ENCODE measurements at regions not wholly inside any gene's neighbourhood (a gene's known extent, or its start where the extent isn't known, plus 50 kb on each side); places are given as distances from the start of the nearest gene placed in this dataset.

DNA sequence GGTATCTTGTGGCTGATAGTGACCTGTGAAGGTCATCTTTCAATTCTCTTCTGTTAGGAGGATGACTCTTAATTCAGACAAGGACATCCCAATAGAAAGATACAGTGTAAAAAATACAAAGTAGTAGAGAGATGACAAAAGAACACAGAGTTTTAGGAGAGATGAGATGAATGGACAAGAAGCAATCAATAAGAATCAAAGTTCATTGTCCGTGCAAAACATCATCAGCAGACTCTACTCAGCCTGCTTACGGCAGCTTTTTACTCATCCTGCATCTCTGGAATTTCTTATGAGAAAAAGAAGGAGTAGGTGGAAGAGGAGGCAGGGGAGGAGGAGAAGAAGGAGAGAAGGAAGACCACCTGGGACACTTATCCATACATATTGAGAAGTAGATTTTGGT, 2131.7 kb downstream of the ARAP2 start:
- H3K9me3 Mint-ChIP-seq = no peaks in the 10 kb centered on the region
- no peak overlapping the region for H3K27ac ChIP-seq

DNA sequence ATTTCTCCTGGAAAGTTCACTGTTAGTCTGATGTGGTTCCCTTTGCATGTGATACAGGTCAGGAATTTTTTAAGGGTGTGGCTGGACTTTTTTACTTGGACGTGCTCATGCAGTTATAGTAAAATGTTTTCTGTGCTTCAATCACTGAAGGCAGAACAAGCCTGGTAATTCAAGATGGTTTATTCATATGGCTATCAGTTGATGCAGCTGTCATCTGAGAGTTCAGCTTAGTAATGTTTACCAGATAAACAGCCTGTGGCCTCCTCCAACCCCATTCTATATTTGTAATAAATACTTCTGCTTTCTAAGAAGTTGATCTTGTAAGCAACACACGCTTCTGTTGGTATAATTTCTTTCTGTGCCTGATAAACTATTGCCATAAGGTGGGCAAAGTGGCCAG, 2105.9 kb downstream of the ARAP2 start:
- Mint-ChIP-seq H3K4me3 (no peak overlapping the region), H3K9me3 (no peaks in the 10 kb centered on the region), H3K36me3 (no peaks in the 10 kb centered on the region), H3K27me3 (ENCODE audit: insufficient read depth, low read depth) (no peaks in the 10 kb centered on the region), H3K27ac (no peak overlapping the region), H3K4me1 (no peaks in the 10 kb centered on the region)
- Histone ChIP-seq H3K79me2 (ENCODE audit: low read depth) (no peaks in the 10 kb centered on the region), H3K27ac (no peak overlapping the region), H3K36me3 (no peaks in the 10 kb centered on the region), H3K27me3 (no peaks in the 10 kb centered on the region), H2AFZ (replicated peaks) (no peak overlapping the region), H3K4me2 (no peak overlapping the region), H3K4me1 (no peaks in the 10 kb centered on the region), H3K9me3 (ENCODE audit: low read depth) (no peaks in the 10 kb centered on the region), H4K20me1 (ENCODE audit: low read depth) (no peaks in the 10 kb centered on the region), H3K9ac (no peak overlapping the region), H3K4me3 (no peak overlapping the region), H3F3A (ENCODE audit: low read depth) (no peaks in the 10 kb centered on the region)
- TF ChIP-seq EZH2phosphoT487 (IDR thresholded peaks at IDR 0.05) (no peak), EZH2 (IDR thresholded peaks at IDR 0.05) (no peak)
- TF ChIP-seq, protein P1, sequence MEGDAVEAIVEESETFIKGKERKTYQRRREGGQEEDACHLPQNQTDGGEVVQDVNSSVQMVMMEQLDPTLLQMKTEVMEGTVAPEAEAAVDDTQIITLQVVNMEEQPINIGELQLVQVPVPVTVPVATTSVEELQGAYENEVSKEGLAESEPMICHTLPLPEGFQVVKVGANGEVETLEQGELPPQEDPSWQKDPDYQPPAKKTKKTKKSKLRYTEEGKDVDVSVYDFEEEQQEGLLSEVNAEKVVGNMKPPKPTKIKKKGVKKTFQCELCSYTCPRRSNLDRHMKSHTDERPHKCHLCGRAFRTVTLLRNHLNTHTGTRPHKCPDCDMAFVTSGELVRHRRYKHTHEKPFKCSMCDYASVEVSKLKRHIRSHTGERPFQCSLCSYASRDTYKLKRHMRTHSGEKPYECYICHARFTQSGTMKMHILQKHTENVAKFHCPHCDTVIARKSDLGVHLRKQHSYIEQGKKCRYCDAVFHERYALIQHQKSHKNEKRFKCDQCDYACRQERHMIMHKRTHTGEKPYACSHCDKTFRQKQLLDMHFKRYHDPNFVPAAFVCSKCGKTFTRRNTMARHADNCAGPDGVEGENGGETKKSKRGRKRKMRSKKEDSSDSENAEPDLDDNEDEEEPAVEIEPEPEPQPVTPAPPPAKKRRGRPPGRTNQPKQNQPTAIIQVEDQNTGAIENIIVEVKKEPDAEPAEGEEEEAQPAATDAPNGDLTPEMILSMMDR (IDR thresholded peaks at IDR 0.05) = no peak
- no peak for DNase-seq (ENCODE audit: low spot score)

More for the DNA sequence above, 2131.7 kb downstream of the ARAP2 start:
- Mint-ChIP-seq H3K4me3 (no peak overlapping the region), H3K27ac (no peak overlapping the region), H3K27me3 (ENCODE audit: insufficient read depth, low read depth) (no peaks in the 10 kb centered on the region), H3K4me1 (peaks cover 4% of the 10 kb centered on the region), H3K36me3 (no peaks in the 10 kb centered on the region)
- no peak overlapping the region for H3K4me2 ChIP-seq
- H3K36me3 ChIP-seq = no peaks in the 10 kb centered on the region
- TF ChIP-seq, protein P1 (IDR thresholded peaks at IDR 0.05) = no peak
- TF ChIP-seq EZH2phosphoT487 (IDR thresholded peaks at IDR 0.05) = no peak
- TF ChIP-seq EZH2 (IDR thresholded peaks at IDR 0.05) = no peak
- no peaks in the 10 kb centered on the region for H3K9me3 ChIP-seq (ENCODE audit: low read depth)
- H2AFZ ChIP-seq (replicated peaks) = no peak overlapping the region
- H3K27me3 ChIP-seq = no peaks in the 10 kb centered on the region
- no peaks in the 10 kb centered on the region for H4K20me1 ChIP-seq (ENCODE audit: low read depth)
- no peaks in the 10 kb centered on the region for H3F3A ChIP-seq (ENCODE audit: low read depth)
- no peak overlapping the region for H3K4me3 ChIP-seq
- DNase-seq (ENCODE audit: low spot score) = no peak
- no peaks in the 10 kb centered on the region for H3K79me2 ChIP-seq (ENCODE audit: low read depth)
- no peak overlapping the region for H3K9ac ChIP-seq
- H3K4me1 ChIP-seq = no peaks in the 10 kb centered on the region

DNA sequence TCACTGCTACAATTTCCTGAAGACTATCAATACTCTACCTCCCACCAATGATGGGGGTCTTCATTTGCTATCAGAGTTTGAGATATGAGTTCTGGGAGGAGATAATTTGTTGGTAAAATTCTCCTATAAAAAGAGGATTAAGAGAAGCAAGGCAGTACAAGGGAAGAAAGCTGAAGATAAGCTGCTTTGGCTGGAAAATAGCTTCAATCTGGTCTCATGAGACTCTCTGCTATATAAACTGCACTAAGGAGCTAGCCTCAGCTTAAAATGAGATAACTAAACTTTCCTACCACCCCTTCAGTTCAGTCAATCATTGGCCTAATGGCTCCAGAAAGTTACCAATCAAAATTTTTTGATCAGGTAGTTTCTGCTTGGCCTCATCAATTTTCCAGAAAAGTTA, 2105.0 kb downstream of the ARAP2 start:
- Histone ChIP-seq H4K20me1 (ENCODE audit: low read depth) (no peaks in the 10 kb centered on the region), H3K9ac (no peak overlapping the region), H2AFZ (replicated peaks) (no peak overlapping the region), H3K27me3 (no peaks in the 10 kb centered on the region), H3K79me2 (ENCODE audit: low read depth) (no peaks in the 10 kb centered on the region), H3F3A (ENCODE audit: low read depth) (no peaks in the 10 kb centered on the region), H3K27ac (no peak overlapping the region), H3K4me2 (no peak overlapping the region), H3K36me3 (no peaks in the 10 kb centered on the region), H3K4me3 (no peak overlapping the region), H3K4me1 (no peaks in the 10 kb centered on the region), H3K9me3 (ENCODE audit: low read depth) (no peaks in the 10 kb centered on the region)
- no peaks in the 10 kb centered on the region for H3K4me1 Mint-ChIP-seq
- H3K27me3 Mint-ChIP-seq (ENCODE audit: insufficient read depth, low read depth) = no peaks in the 10 kb centered on the region
- no peak for DNase-seq (ENCODE audit: low spot score)
- H3K4me3 Mint-ChIP-seq = no peak overlapping the region
- H3K9me3 Mint-ChIP-seq = no peaks in the 10 kb centered on the region
- TF ChIP-seq EZH2phosphoT487 (IDR thresholded peaks at IDR 0.05) (no peak), EZH2 (IDR thresholded peaks at IDR 0.05) (no peak)
- TF ChIP-seq, protein P1 (IDR thresholded peaks at IDR 0.05) = no peak
- H3K36me3 Mint-ChIP-seq = no peaks in the 10 kb centered on the region
- H3K27ac Mint-ChIP-seq = no peak overlapping the region

All from neural progenitor cell (in vitro differentiated cells).